ENCODE measurements at regions not wholly inside any gene's neighbourhood (a gene's known extent, or its start where the extent isn't known, plus 50 kb on each side); places are given as distances from the start of the nearest gene placed in this dataset.

GRCh38 chr2:8597094-8597493 lies 84.8 kb upstream of the ID2 start:
- H3K36me3 ChIP-seq (ENCODE audit: control insufficient read depth, low read length), result no peaks in the 10 kb centered on the region
- TF ChIP-seq EZH2phosphoT487 (IDR thresholded peaks at IDR 0.05; ENCODE audit: borderline replicate concordance, low read length) (no peak), CTCF (IDR thresholded peaks at IDR 0.05; ENCODE audit: low read depth, low read length, poor library complexity, severe bottlenecking) (no peak)
- no peaks in the 10 kb centered on the region for H3K4me1 ChIP-seq (ENCODE audit: control insufficient read depth, low read length)
- H3K9me2 ChIP-seq (replicated peaks; ENCODE audit: control insufficient read depth, low read length), result no peaks in the 10 kb centered on the region
- no peaks in the 10 kb centered on the region for H3K9me3 ChIP-seq (ENCODE audit: control insufficient read depth, insufficient read depth, low read length)
- H4K20me1 ChIP-seq (ENCODE audit: control insufficient read depth, insufficient read depth, low read depth, low read length), result no peaks in the 10 kb centered on the region
- H3K4me3 ChIP-seq (ENCODE audit: low read length), result no peak overlapping the region
- no peaks in the 10 kb centered on the region for H3F3A ChIP-seq (ENCODE audit: control insufficient read depth, insufficient read depth)
- H3K27ac ChIP-seq (ENCODE audit: low read depth, low read length), result no peak overlapping the region
- no peaks in the 10 kb centered on the region for H3K79me2 ChIP-seq (ENCODE audit: control insufficient read depth, low read length)
- H3K4me2 ChIP-seq (ENCODE audit: low read length), result no peak overlapping the region
- no peaks in the 10 kb centered on the region for H3K27me3 ChIP-seq (ENCODE audit: control insufficient read depth, low read length)

DNA sequence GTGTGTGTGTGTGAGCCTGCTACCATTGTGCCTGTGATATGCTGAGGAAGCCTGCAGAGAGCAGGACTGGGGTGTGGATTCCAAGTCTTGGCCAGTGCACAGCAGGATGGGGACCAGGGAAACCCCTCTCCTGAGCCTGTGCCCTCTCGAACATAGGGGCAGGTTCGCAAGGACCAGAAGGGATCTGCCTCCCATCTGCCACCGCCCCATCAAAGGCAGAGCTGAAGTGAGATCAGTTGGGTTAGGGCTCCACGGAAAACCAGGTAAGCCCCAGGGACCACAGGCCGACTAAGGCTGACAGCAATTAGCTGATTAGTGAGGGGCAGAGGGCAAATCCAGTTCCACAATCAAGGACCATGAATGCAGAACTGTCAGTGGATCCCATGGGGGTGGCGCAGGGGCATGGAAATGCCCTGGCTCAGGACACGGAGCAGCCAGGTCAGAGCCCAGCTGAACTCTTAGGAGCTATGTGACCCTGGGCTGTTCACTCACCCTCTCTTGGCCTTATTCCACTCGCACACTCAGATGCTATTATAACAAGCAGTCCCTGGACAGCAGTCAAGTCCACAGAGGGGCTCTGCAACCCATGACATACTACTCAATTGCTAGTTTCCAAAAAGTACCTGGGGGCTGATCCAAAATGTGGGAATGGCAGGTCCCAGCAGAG lies 84.2 kb upstream of the ID2 start:
- Histone ChIP-seq H3K27ac (ENCODE audit: low read depth, low read length) (no peak overlapping the region), H3K4me3 (ENCODE audit: low read length) (no peak overlapping the region), H3F3A (ENCODE audit: control insufficient read depth, insufficient read depth) (no peaks in the 10 kb centered on the region), H3K9me3 (ENCODE audit: control insufficient read depth, insufficient read depth, low read length) (no peaks in the 10 kb centered on the region), H3K9me2 (replicated peaks; ENCODE audit: control insufficient read depth, low read length) (no peaks in the 10 kb centered on the region), H3K27me3 (ENCODE audit: control insufficient read depth, low read length) (no peaks in the 10 kb centered on the region), H3K79me2 (ENCODE audit: control insufficient read depth, low read length) (no peaks in the 10 kb centered on the region), H4K20me1 (ENCODE audit: control insufficient read depth, insufficient read depth, low read depth, low read length) (no peaks in the 10 kb centered on the region), H3K36me3 (ENCODE audit: control insufficient read depth, low read length) (no peaks in the 10 kb centered on the region), H3K4me2 (ENCODE audit: low read length) (no peak overlapping the region), H3K4me1 (ENCODE audit: control insufficient read depth, low read length) (no peaks in the 10 kb centered on the region)
- no peak for TF ChIP-seq CTCF (IDR thresholded peaks at IDR 0.05; ENCODE audit: low read depth, low read length, poor library complexity, severe bottlenecking)
- no peak for TF ChIP-seq EZH2phosphoT487 (IDR thresholded peaks at IDR 0.05; ENCODE audit: borderline replicate concordance, low read length)

DNA sequence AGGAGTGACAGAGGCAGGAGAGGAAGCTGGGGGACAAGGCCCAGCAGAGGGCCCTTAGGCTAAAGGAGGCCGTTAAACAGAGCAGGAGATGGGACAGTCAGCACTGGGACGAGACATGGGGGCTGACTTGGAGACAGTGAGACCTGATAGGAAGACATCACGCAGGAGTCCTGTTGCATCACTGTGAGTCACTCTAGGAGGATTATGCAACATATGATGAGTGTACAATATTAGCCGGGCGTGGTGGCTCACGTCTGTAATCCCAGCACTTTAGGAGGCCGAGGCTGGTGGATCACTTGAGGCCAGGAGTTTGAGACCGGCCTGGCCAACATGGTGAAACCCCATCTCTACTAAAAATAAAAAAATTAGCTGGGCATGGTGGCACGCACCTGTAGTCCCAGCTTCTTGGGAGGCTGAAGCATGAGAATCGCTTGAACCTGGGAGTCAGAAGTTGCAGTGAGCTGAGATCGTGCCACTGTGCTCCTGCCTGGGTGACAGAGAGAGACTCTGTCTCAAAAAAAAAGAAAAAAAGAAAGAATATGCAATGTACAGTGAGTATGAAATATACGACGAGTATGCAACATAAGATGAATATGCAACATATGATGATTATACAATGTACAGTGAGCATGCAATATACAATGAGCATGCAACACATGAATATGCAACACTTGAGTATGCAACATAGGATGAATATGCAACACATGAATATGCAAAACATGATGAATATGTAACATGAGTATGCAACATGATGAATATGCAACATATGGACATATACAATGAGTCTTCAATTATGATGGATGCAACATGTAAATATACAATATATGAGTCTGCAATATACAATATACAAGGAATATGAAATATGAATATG lies 83.3 kb upstream of the ID2 start:
- no peak for TF ChIP-seq CTCF (IDR thresholded peaks at IDR 0.05; ENCODE audit: low read depth, low read length, poor library complexity, severe bottlenecking)
- no peak for TF ChIP-seq EZH2phosphoT487 (IDR thresholded peaks at IDR 0.05; ENCODE audit: borderline replicate concordance, low read length)
- Histone ChIP-seq H3K4me3 (ENCODE audit: low read length) (no peak overlapping the region), H3K27ac (ENCODE audit: low read depth, low read length) (no peak overlapping the region), H4K20me1 (ENCODE audit: control insufficient read depth, insufficient read depth, low read depth, low read length) (no peaks in the 10 kb centered on the region), H3F3A (ENCODE audit: control insufficient read depth, insufficient read depth) (no peaks in the 10 kb centered on the region), H3K27me3 (ENCODE audit: control insufficient read depth, low read length) (no peaks in the 10 kb centered on the region), H3K4me1 (ENCODE audit: control insufficient read depth, low read length) (no peaks in the 10 kb centered on the region), H3K9me3 (ENCODE audit: control insufficient read depth, insufficient read depth, low read length) (no peaks in the 10 kb centered on the region), H3K79me2 (ENCODE audit: control insufficient read depth, low read length) (no peaks in the 10 kb centered on the region), H3K4me2 (ENCODE audit: low read length) (no peak overlapping the region), H3K9me2 (replicated peaks; ENCODE audit: control insufficient read depth, low read length) (no peaks in the 10 kb centered on the region), H3K36me3 (ENCODE audit: control insufficient read depth, low read length) (no peaks in the 10 kb centered on the region)

Data from DOHH2 (cell line).